GDM1 (cell line): ENCODE measurements at regions not wholly inside any gene's neighbourhood (a gene's known extent, or its start where the extent isn't known, plus 50 kb on each side); places are given as distances from the start of the nearest gene placed in this dataset.

ENCODE experiments used
- DNase-seq: peaks from one replicate; lab custom pipeline; 2025; lab: John Stamatoyannopoulos, UW

GRCh38 chr10:78905015-78905956, 163.5 kb upstream of the ZMIZ1 start:
- no peak for DNase-seq

GRCh38 chr10:78905957-78906308, 162.8 kb upstream of the ZMIZ1 start:
- DNase-seq: no peak

- no peak for DNase-seq
These were observed 161.9 kb upstream of the ZMIZ1 start for GRCh38 chr10:78906734-78907390.

- DNase-seq: no peak
These were observed 161.1 kb upstream of the ZMIZ1 start for GRCh38 chr10:78907551-78908211.

- no peak for DNase-seq
These were observed 159.5 kb upstream of the ZMIZ1 start for GRCh38 chr10:78909221-78909620.

- DNase-seq: no peak
These were observed 158.7 kb upstream of the ZMIZ1 start for GRCh38 chr10:78910021-78910420.

- no peak for DNase-seq
These were observed 158.3 kb upstream of the ZMIZ1 start for GRCh38 chr10:78910476-78910875.

GRCh38 chr10:78910886-78911285, 157.9 kb upstream of the ZMIZ1 start:
- no peak for DNase-seq

- no peak for DNase-seq
These were observed 157.0 kb upstream of the ZMIZ1 start for GRCh38 chr10:78911533-78912340.

GRCh38 chr10:78912361-78913218, 156.2 kb upstream of the ZMIZ1 start:
- no peak for DNase-seq

GRCh38 chr10:78913219-78914059, 155.3 kb upstream of the ZMIZ1 start:
- no peak for DNase-seq

- DNase-seq: no peak
These were observed 154.7 kb upstream of the ZMIZ1 start for GRCh38 chr10:78914060-78914378.

GRCh38 chr10:78914502-78915189, 154.1 kb upstream of the ZMIZ1 start:
- no peak for DNase-seq

- no peak for DNase-seq
These were observed 153.6 kb upstream of the ZMIZ1 start for GRCh38 chr10:78915190-78915518.

- DNase-seq: no peak
These were observed 152.5 kb upstream of the ZMIZ1 start for GRCh38 chr10:78916227-78916626.

GRCh38 chr10:78919181-78919966, 149.4 kb upstream of the ZMIZ1 start:
- no peak for DNase-seq

- DNase-seq: no peak
These were observed 148.8 kb upstream of the ZMIZ1 start for GRCh38 chr10:78920011-78920410.

GRCh38 chr10:78921895-78922294, 146.9 kb upstream of the ZMIZ1 start:
- no peak for DNase-seq
